Choroid plexus epithelial cell (primary cell): ENCODE measurements at regions not wholly inside any gene's neighbourhood (a gene's known extent, or its start where the extent isn't known, plus 50 kb on each side); places are given as distances from the start of the nearest gene placed in this dataset.

Experiments
- DNase-seq: peaks from one replicate; pipeline ENCODE4 v3.0.0-alpha.2; 2010; ENCODE audit warnings: low read depth
- H3K4me3 ChIP-seq: 2 replicates; pipeline ENCODE4 v1.5.1; 2011; ENCODE audit warnings: low read depth, mild to moderate bottlenecking, control low read depth, low read length, moderate library complexity
- CTCF ChIP-seq: conservative IDR thresholded peaks from 2 replicates; pipeline ENCODE4 v1.5.1; 2011; ENCODE audit warnings: low read depth, mild to moderate bottlenecking, control low read depth, inconsistent platforms, low read length, moderate library complexity

GRCh38 chr1:47507144-47507543 lies 69.3 kb downstream of the FOXD2 start:
- H3K4me3 ChIP-seq: no peak overlapping the region
- no peak for DNase-seq
- TF ChIP-seq CTCF: no peak

GRCh38 chr1:47507881-47508701 lies 70.2 kb downstream of the FOXD2 start:
- TF ChIP-seq CTCF: no peak
- peak overlapping the region; percentile 55 for H3K4me3 ChIP-seq
- DNase-seq: peak; percentile 4

- TF ChIP-seq CTCF: peak; percentile 33
- peak; percentile 29 for DNase-seq
- peak overlapping the region; percentile 55 for H3K4me3 ChIP-seq
Observed at GRCh38 chr1:47508702-47509431, 71.0 kb downstream of the FOXD2 start.

GRCh38 chr1:47510282-47510811 lies 72.5 kb downstream of the FOXD2 start:
- no peak overlapping the region for H3K4me3 ChIP-seq
- TF ChIP-seq CTCF: no peak

GRCh38 chr1:47511825-47512224 lies 74.0 kb downstream of the FOXD2 start:
- no peak for TF ChIP-seq CTCF
- DNase-seq: no peak

More at GRCh38 chr1:47510282-47510811, 72.5 kb downstream of the FOXD2 start:
- DNase-seq: no peak

GRCh38 chr1:47513393-47513792 lies 75.5 kb downstream of the FOXD2 start:
- no peak for TF ChIP-seq CTCF
- no peak overlapping the region for H3K4me3 ChIP-seq
- DNase-seq: no peak

More at GRCh38 chr1:47511825-47512224, 74.0 kb downstream of the FOXD2 start:
- no peak overlapping the region for H3K4me3 ChIP-seq
